Right lobe of liver (tissue), 6 donors: ENCODE measurements at regions not wholly inside any gene's neighbourhood (a gene's known extent, or its start where the extent isn't known, plus 50 kb on each side); places are given as distances from the start of the nearest gene placed in this dataset.
A peak's percentile ranks its signal among the peaks of the same experiment; 100 is the strongest.

Source experiments
- ATAC-seq, 4 donors: fragments of 200-7000 bp; cut with Tn5 transposase; one replicate each; pipeline ENCODE4 v1.9.1; 2020; ENCODE audit warnings: mild to moderate bottlenecking in 4 of 4, moderate library complexity in 4 of 4
- DNase-seq, 3 donors: peaks; one replicate each; pipeline ENCODE4 v3.0.0-alpha.2; 2020
- H3K27ac ChIP-seq, 3 donors: fragments of 200-600 bp; one replicate each; pipeline ENCODE4 v1.8.0; 2022
- H3K27me3 ChIP-seq, 2 donors: fragments of 200-600 bp; one replicate each; pipeline ENCODE4 v1.8.0; 2022
- H3K36me3 ChIP-seq, 4 donors: fragments of 200-600 bp; sonication (generic) in 1 of 4; one replicate each; pipeline versions ENCODE4 v1.5.1 to v1.8.0; 2017 to 2022; ENCODE audit warnings: control low read depth in 1 of 4
- H3K4me1 ChIP-seq, 4 donors: fragments of 200-600 bp; sonication (generic) in 1 of 4; one replicate each; pipeline versions ENCODE4 v1.5.1 to v1.8.0; 2017 to 2022; ENCODE audit warnings: control low read depth in 1 of 4
- H3K4me3 ChIP-seq, 3 donors: fragments of 200-600 bp; one replicate each; pipeline ENCODE4 v1.8.0; 2022
- H3K9me3 ChIP-seq, 4 donors: fragments of 200-600 bp; sonication (generic) in 1 of 4; one replicate each; pipeline versions ENCODE4 v1.5.1 to v1.8.0; 2017 to 2022; ENCODE audit warnings: control low read depth in 1 of 4
- POLR2A ChIP-seq: fragments of 450-650 bp; IDR thresholded peaks from one replicate; pipeline ENCODE4 v1.6.1; 2017; ENCODE audit warnings: antibody characterized with exemption, mild to moderate bottlenecking
- WGBS: methylation state at CpG from one replicate; pipeline ENCODE4 v1.1.6; 2018; ENCODE audit warnings: low coverage, low lambda C conversion rate; ENCODE audit not compliant: insufficient coverage; ENCODE audit errors: missing lambda C conversion rate; 5-methylcytosine and 5-hydroxymethylcytosine counted together
- intact Hi-C, 2 donors: fragments of 100-400 bp; cut with DNase I; formaldehyde crosslinking; loops; one replicate each; pipeline versions ENCODE4 v1.11.2 to v1.14.1; 2022
- TF ChIP-seq, protein P1 (sequence below), 4 donors: fragments of 200-600 bp in 3 of 4; fragments of 450-650 bp in 1 of 4; IDR thresholded peaks; one replicate each; pipeline versions ENCODE4 v1.5.1 to v1.8.0; 2016 to 2022; ENCODE audit warnings: antibody characterized with exemption in 4 of 4, mild to moderate bottlenecking in 2 of 4
- donor health status: DM: no; HTN: yes; CAD: no.
- donor health status: DM: no; HTN: no; CAD: no.
- donor health status: DM: no; HTN: no; CAD: no.
- donor health status: DM: no; HTN: yes; CAD: no.
- donor health status: DM: no; HTN: yes; CAD: no.

DNA sequence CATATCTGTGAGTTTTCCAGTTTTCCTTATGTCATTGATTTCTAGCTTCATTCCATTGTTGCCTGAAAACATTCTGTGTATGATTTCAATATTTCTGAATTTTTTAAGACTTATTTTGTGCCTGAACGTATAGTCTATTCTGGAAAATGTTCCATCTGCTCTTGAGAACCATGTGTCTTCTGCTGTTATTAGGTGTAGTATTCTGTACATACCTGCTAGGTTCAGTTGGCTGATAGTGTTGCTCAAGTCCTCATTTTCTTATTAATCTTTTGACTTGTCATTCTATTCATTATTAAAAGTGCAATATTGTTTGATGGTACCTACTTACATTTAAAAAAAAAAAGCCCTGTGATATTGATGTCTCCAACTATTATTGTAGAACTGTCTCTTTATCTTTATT lies 869.8 kb upstream of the MAN1A1 start:
- TF ChIP-seq, protein P1, sequence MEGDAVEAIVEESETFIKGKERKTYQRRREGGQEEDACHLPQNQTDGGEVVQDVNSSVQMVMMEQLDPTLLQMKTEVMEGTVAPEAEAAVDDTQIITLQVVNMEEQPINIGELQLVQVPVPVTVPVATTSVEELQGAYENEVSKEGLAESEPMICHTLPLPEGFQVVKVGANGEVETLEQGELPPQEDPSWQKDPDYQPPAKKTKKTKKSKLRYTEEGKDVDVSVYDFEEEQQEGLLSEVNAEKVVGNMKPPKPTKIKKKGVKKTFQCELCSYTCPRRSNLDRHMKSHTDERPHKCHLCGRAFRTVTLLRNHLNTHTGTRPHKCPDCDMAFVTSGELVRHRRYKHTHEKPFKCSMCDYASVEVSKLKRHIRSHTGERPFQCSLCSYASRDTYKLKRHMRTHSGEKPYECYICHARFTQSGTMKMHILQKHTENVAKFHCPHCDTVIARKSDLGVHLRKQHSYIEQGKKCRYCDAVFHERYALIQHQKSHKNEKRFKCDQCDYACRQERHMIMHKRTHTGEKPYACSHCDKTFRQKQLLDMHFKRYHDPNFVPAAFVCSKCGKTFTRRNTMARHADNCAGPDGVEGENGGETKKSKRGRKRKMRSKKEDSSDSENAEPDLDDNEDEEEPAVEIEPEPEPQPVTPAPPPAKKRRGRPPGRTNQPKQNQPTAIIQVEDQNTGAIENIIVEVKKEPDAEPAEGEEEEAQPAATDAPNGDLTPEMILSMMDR (IDR thresholded peaks at IDR 0.05): no peak
- no peak for TF ChIP-seq POLR2A
- no peak for DNase-seq
- 60% methylated on average over 1 of the region's 1 CpG for WGBS
- Histone ChIP-seq H3K9me3 (no peaks in the 10 kb centered on the region), H3K4me3 (no peak overlapping the region), H3K4me1 (no peaks in the 10 kb centered on the region), H3K27ac (no peak overlapping the region), H3K27me3 (no peaks in the 10 kb centered on the region), H3K36me3 (no peaks in the 10 kb centered on the region)
- ATAC-seq: no peak
- intact Hi-C loops: no loop called here

DNA sequence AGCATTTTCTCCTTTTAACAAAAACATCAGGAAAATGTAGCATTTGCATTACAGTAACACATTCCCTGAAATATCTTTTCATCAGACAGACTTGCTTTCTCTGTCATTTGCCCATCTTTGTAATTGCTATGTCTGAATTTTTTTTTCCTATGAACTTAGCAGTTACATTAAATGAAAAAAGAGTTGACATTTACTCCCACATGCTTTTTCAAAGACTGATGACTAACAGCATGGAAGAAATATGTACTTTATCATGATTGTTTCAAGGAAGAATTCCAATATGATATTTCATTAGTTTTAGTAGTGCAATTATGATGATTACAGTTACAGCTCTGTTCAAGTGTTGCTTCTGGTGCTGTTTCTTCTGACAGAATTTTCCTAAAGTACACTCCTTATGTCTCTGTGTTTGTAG lies 864.5 kb upstream of the MAN1A1 start:
- no peak for ATAC-seq
- Histone ChIP-seq H3K27ac (no peak overlapping the region), H3K36me3 (no peaks in the 10 kb centered on the region), H3K9me3 (no peaks in the 10 kb centered on the region), H3K4me1 (peaks cover 0 to 13% (median 5%) of the 10 kb centered on the region in 4 donors), H3K4me3 (no peak overlapping the region), H3K27me3 (no peaks in the 10 kb centered on the region)
- intact Hi-C loops: no loop called here
- no peak for DNase-seq
- TF ChIP-seq, protein P1 (IDR thresholded peaks at IDR 0.05): no peak
- no peak for TF ChIP-seq POLR2A

DNA sequence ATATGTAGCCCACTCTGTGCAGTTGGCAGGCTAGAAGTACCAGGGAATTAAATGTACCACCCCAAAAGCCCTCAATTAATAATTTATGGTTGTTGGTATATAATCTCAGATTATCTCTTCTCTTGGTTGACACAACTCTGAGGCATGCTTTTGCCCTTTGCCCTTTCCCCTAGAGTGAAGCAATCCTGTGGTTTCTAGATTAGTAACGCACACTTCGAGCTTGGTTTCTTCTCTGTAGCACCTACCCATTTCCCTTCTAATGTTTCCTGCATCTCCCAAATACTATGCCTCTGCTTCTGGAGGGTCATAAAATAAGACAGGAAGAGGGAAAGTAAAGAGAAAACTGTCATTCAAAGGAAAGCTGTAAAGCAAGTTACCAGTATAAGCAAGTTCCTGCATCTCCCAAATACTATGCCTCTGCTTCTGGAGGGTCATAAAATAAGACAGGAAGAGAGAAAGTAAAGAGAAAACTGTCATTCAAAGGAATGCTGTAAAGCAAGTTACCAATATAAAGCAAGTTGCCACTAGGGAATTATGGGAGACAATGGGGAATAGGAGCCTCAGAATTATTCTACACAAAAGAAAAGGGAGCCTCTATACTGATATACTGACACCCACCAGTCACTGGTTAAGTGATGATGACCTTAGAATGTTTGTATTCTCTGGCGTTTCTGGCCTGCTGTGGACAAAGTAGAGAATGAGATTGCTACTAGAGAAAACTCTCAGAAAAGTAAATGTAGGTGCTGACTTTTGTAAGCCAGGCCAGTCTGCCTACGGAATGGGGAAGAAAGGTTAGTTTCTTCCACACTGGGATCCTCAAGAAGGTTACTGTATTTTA lies 862.6 kb upstream of the MAN1A1 start:
- intact Hi-C loops: no loop called here
- WGBS: 17% methylated on average over 4 of the region's 4 CpGs
- TF ChIP-seq, protein P1 (IDR thresholded peaks at IDR 0.05): no peak
- TF ChIP-seq POLR2A: no peak
- peaks cover 0 to 13% (median 5%) of the 10 kb centered on the region in 4 donors for H3K4me1 ChIP-seq
- DNase-seq: peak in 1 of 3 donors; percentile 54
- peak; percentile 91 to 99 (median 98) for ATAC-seq
- H3K9me3 ChIP-seq: no peaks in the 10 kb centered on the region
- no peak overlapping the region for H3K4me3 ChIP-seq
- no peaks in the 10 kb centered on the region for H3K27me3 ChIP-seq
- H3K27ac ChIP-seq: peak overlapping the region in 2 of 3 donors; percentile 20 to 32
- H3K36me3 ChIP-seq: no peaks in the 10 kb centered on the region

DNA sequence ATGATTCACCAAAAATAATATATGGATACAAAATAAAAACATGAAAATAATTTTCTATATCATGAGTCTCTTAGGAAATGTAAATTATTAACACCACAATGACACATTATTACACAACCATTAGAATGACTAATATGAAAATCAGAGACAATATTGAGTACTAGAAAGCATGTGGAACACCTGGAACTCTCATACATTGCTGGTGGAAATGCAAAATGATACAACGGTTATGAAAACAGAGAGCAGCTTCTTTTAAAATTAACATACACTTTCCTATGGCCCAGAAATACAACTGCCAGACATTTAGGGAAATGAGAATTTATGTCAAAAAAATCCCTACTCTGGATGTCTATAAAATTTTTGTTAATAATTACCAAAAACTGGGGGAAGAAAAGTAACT lies 853.3 kb upstream of the MAN1A1 start:
- intact Hi-C loops: no loop called here
- no peak for ATAC-seq
- TF ChIP-seq POLR2A: no peak
- TF ChIP-seq, protein P1 (IDR thresholded peaks at IDR 0.05): no peak
- WGBS: 90% methylated on average over 1 of the region's 1 CpG
- Histone ChIP-seq H3K27me3 (no peaks in the 10 kb centered on the region), H3K9me3 (no peaks in the 10 kb centered on the region), H3K4me1 (peaks cover 0 to 15% (median 4%) of the 10 kb centered on the region in 4 donors), H3K4me3 (no peak overlapping the region), H3K36me3 (no peaks in the 10 kb centered on the region), H3K27ac (no peak overlapping the region)
- DNase-seq: no peak
